HG02885 (cell line): ENCODE measurements at regions not wholly inside any gene's neighbourhood (a gene's known extent, or its start where the extent isn't known, plus 50 kb on each side); places are given as distances from the start of the nearest gene placed in this dataset.
"Not testable (repeated sequence)": the region's sequence is repeated elsewhere in the genome, so short reads cannot be mapped to it uniquely, and the experiment has no call there.

Experiments used
- ATAC-seq: cut with Tn5 transposase; IDR thresholded peaks from one replicate; pipeline ENCODE4 v1.9.1; 2021; ENCODE audit warnings: mild to moderate bottlenecking; ENCODE audit not compliant: unreplicated experiment, poor library complexity

DNA sequence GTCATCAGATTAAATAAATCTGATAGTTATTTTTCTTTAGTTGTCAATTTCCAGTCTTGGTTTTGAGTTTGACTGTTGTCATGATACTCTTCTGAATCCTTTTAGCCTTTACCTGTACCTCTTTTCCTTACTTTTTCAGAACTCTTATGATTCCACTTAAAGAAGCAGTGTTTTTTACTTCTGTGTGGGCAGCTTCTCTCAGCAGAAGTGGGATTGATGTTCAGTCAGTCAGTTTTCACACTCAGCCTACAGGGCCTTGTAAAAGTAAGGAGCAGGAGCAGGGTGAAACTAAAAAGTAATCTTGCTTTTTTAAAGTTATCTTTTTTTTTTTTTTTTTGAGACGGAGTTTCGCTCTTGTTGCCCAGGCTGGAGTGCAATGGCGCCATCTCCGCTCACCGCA, 75.1 kb downstream of the HAUS1 start:
- ATAC-seq = no peak

DNA sequence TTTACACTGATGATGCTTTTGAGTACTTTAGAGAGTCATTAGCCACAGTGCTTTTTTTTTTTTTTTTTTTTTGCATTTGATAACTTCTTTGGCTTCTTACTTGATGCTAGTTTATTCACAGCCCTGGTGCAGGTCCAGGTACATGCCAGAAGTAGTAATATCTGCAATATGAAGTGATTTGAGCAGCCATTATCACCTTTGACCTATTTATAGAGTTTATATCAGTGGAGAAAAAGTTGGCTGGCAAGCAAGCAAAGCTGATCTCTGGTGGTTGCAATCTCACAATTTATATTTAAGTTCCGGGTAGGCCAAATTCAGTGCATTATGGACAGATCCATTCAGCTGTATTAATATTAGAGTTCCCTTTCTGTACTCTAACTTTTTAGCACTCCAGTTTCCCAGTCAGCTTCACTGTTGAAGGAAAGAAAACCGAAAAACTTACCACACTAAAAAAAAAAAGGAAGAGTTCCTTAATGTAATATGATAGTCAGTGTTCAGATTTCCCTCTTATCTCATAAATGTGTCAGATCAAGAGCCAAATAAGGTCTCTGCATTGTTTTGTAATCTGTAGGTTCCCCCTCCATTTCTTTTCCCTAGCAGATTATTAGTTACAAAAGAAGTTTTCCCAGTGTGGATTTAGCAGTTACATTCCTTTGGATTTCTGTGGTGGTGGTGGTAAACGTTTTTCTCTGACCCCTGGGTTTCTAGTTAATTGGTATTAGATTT, 78.6 kb downstream of the HAUS1 start:
- no peak for ATAC-seq

DNA sequence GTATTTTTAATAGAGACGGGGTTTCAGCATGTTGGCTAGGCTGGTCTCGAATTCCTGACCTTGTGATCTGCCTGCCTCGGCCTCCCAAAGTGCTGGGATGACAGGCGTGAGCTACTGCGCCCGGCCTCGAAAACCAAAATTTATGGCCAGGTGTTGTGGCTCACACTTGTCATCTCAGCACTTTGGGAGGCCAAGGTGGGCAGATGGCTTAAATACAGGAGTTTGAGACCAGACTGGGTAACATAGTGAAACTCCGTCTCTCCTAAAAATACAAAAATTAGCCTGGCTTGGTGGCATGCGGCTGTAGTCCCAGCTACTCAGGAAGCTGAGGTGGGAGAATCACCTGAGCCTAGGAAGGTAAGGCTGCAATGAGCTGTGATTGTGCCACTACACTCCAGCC, 80.1 kb downstream of the HAUS1 start:
- peak; percentile 11 for ATAC-seq

- peak; percentile 51 for ATAC-seq
Observed at GRCh38 chr18:46184727-46185126, 80.5 kb downstream of the HAUS1 start.

DNA sequence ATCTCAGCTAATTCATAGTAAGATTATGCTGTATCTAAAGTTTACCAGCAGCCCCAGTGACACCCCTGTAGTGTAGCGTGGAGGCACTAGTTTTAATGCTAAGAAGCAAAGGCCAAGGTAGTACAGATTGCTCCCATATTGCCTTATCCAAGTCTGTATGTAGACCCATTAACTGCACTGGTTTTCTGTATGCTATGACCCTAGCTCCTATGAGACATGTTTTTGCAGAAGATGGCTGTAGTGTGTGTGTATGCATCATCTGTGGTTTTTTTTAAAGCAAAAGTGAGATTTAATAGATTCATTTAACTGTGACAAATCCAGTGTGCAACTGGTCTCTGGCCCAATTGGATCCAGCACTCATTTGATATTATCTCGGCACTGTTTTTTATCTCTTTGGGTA, 86.5 kb downstream of the HAUS1 start:
- ATAC-seq = no peak

DNA sequence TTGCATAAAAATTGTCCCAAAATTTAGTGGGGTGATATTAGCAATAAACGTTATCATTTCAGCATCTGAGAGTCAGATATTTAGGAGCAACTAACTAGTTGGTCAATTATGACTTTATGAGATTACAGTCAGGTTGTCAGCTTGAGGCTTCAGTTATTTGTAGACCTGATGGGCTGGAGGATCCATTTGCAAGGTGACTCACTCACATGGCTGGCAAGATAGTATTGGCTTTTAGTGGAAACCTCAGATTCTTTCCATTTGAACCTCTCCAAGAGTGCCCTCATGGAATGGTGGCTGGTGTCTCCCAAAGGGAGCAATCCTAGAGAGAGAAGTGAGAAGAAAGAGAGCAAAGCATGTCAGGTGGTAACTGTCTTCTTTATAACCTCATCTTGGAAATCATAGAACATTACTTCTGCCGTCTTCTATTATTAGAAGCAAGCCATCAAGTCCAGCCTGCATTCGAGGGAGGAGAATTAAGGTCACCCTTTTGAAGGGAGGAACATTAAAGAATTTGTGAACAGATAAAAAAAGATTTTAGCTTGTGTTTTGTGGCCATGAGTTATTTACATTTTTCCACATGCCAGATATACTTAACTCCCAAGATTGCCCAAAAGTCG, 92.5 kb downstream of the HAUS1 start:
- ATAC-seq = no peak

DNA sequence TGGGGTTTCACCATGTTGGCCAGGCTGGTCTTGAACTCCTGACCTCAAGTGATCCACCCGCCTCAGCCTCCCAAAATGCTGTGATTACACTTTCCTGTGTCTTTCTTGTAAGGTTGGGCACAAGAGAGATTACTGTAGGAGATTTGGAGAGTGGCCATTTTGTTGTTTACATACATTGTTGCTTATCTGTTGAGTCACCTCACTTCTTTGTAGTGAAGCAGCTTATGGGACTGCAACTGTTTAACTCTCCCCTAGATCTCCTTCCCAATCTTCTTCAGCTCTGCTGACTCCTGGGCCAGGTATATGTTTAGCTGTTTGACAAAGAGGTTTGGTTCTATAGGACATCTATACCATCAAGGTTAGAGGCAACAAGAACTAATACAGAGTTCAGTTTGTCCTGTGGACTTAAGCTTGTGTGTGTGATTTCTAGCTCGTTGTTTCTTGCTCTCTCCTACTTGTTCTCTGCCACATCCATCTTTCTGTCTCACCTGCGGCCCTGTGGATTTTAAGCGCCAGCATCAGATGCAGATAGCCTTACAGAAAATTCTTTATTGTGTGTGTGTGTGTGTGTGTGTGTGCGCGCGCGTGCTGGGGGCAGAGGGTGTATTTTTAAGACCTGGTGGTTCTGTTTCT, 95.4 kb downstream of the HAUS1 start:
- no peak for ATAC-seq

- not testable (repeated sequence) for ATAC-seq
Observed at GRCh38 chr18:46200178-46201055, 96.2 kb downstream of the HAUS1 start.

- ATAC-seq = no peak
Observed at GRCh38 chr18:46204143-46204542, 100.0 kb downstream of the HAUS1 start.

DNA sequence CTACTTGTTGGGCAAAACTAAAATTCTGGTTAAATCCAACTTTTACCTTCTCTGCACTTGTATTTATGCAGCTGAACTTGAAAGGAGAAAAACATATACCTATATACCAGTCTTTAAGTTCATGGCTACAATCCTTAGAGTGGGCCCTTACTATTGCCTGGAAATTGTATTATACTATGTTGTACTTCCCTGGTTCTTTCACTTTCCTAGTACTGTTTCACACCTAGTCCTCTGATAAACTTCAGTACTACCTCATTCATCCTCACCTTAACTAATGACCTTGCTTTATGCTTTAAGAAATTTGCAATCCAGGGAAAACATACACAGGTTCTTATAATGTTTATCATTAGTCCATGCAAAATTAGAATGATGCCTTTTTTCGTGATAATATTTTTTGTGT, 103.8 kb downstream of the HAUS1 start:
- ATAC-seq = no peak

GRCh38 chr18:46209161-46209560, 105.0 kb downstream of the HAUS1 start:
- no peak for ATAC-seq

- no peak for ATAC-seq
Observed at GRCh38 chr18:46211816-46212215, 107.6 kb downstream of the HAUS1 start.

GRCh38 chr18:46212398-46212797, 108.2 kb downstream of the HAUS1 start:
- ATAC-seq = no peak

- no peak for ATAC-seq
Observed at GRCh38 chr18:46213295-46213694, 109.1 kb downstream of the HAUS1 start.

DNA sequence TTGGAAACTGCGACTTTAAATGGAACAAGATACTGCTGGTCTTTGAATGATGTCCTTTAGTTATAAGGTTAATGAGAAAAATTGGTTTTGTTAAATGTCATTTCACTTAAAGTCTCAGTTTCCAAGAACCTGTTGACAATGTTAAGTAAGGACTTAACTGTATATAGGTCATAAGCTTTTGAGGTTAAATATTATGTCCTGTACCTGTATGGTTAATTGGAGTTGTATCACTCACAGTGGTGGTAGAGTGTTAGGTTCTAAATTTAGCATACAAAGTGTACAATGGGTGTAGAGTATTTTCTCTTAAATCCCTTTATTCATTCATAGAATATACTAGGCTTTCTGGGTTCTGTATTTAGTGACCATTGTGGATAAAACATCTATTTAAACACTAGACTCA, 110.2 kb downstream of the HAUS1 start:
- ATAC-seq = no peak

DNA sequence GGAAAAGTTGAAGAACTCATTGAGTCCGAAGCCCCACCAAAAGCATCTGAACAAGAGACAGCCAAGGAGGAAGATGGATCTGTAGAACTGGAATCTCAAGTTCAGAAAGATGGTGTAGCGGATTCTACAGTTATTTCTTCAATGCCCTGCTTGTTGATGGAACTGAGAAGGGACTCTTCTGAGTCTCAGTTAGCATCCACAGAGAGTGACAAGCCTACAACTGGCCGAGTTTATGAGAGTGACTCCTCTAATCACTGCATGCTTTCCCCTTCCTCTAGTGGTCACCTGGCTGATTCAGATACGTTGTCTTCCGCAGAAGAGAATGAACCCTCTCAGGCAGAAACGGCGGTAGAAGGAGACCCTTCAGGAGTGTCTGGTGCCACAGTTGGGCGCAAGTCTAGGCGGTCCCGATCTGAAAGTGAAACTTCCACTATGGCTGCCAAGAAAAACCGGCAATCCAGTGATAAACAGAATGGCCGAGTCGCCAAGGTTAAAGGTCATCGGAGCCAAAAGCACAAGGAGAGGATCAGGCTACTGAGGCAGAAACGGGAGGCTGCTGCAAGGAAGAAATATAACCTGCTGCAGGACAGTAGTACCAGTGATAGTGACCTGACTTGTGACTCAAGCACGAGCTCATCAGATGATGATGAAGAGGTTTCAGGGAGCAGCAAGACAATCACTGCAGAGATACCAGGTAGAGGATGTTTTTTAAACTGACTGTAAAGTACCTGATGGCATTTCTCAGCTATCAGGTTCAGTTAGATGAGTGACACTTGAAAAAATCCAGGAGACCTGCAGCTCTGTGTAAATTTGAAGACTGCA, 111.9 kb downstream of the HAUS1 start:
- no peak for ATAC-seq

- ATAC-seq = no peak
Observed at GRCh38 chr18:46220116-46220515, 115.9 kb downstream of the HAUS1 start.

- ATAC-seq = no peak
Observed at GRCh38 chr18:46222093-46222492, 117.9 kb downstream of the HAUS1 start.

GRCh38 chr18:46222710-46223360, 118.7 kb downstream of the HAUS1 start:
- no peak for ATAC-seq
